HepG2 (cell line): ENCODE measurements at regions not wholly inside any gene's neighbourhood (a gene's known extent, or its start where the extent isn't known, plus 50 kb on each side); places are given as distances from the start of the nearest gene placed in this dataset.

Experiments used
- ATAC-seq: fragments of 200-7000 bp; cut with Tn5 transposase; 3 replicates; pipeline ENCODE4 v1.9.1; 2020; ENCODE audit warnings: mild to moderate bottlenecking, moderate library complexity
- BruUV-seq: library from RNA; stranded (reverse); fragments of 400-500 nt; replicated peaks from 2 replicates; lab custom pipeline; 2021; lab: Mats Ljungman, UMichigan
- CTCF ChIA-PET: fragments of 300-600 bp; formaldehyde crosslinking; extraction: SDS; loops from one replicate; lab custom pipeline; 2021; ENCODE audit warnings: low total read pairs, inconsistent platforms, low intra/inter-chr PET ratio; lab: Yijun Ruan, JAX
- POLR2A ChIA-PET: fragments of 350-600 bp; sonication (Branson Sonifier 250); formaldehyde crosslinking; loops from one replicate; lab custom pipeline; 2020; ENCODE audit warnings: antibody characterized with exemption, inconsistent platforms; lab: Yijun Ruan, JAX
- DNase-seq: peaks from one replicate; pipeline ENCODE4 v3.0.0-alpha.2; 2015; ENCODE audit warnings: low spot score
- FAIRE-seq: peaks from 3 replicates; lab custom pipeline; 2011; peaks lifted over from hg19 to GRCh38; lab: Jason Lieb, UNC
- H2AFZ ChIP-seq: one replicate; pipeline ENCODE4 v1.6.1; 2011; ENCODE audit warnings: low read length, inconsistent platforms
- H3K27ac ChIP-seq: fragments of 300-600 bp; 3 replicates; pipeline ENCODE4 v1.8.0; 2011; ENCODE audit warnings: mixed run types, mild to moderate bottlenecking, mixed read lengths, low read length, inconsistent platforms; ENCODE audit not compliant: insufficient read depth; ENCODE audit errors: extremely low read length
- H3K27me3 ChIP-seq, 2 experiments: fragments of 200-600 bp in 1 of 2; 2 replicates in 1 of 2; 3 replicates in 1 of 2; pipeline versions ENCODE4 v1.6.0 to v1.8.0; 2011; ENCODE audit warnings: low read length in 2 of 2, mild to moderate bottlenecking in 2 of 2, moderate library complexity in 2 of 2, inconsistent platforms in 1 of 2; ENCODE audit not compliant: insufficient read depth in 2 of 2, control insufficient read depth in 1 of 2
- H3K36me3 ChIP-seq, 2 experiments: fragments of 200-600 bp in 1 of 2; replicated peaks in 1 of 2; 2 replicates in 1 of 2; 3 replicates in 1 of 2; pipeline versions ENCODE4 v1.5.1 to v1.8.0; 2011; ENCODE audit warnings: low read length in 2 of 2, inconsistent platforms in 1 of 2; ENCODE audit not compliant: insufficient read depth in 2 of 2, control insufficient read depth in 1 of 2
- H3K4me1 ChIP-seq: 2 replicates; pipeline ENCODE4 v1.5.1; 2012; ENCODE audit warnings: low read length, inconsistent platforms; ENCODE audit not compliant: insufficient read depth
- H3K4me2 ChIP-seq: 2 replicates; pipeline ENCODE4 v1.6.0; 2011; ENCODE audit warnings: low read depth, low read length, inconsistent platforms
- H3K4me3 ChIP-seq, 3 experiments: fragments of 200-600 bp in 1 of 3; sonication (generic), shearing (Covaris generic) in 1 of 3; replicated peaks in 1 of 3; 2 replicates each; pipeline ENCODE4 v1.5.1; 2011 to 2016; ENCODE audit warnings: low read length in 3 of 3, inconsistent platforms in 2 of 3, low read depth in 2 of 3, mild to moderate bottlenecking in 2 of 3, control low read depth in 1 of 3, mixed read lengths in 1 of 3; ENCODE audit not compliant: insufficient read depth in 1 of 3
- H3K79me2 ChIP-seq: one replicate; pipeline ENCODE4 v1.6.1; 2011; ENCODE audit warnings: low read length, inconsistent platforms; ENCODE audit not compliant: insufficient read depth
- H3K9ac ChIP-seq: 2 replicates; pipeline ENCODE4 v1.6.0; 2011; ENCODE audit warnings: mild to moderate bottlenecking, low read depth, low read length, inconsistent platforms; ENCODE audit not compliant: insufficient read depth
- H3K9me3 ChIP-seq: 2 replicates; pipeline ENCODE4 v1.5.1; 2012; ENCODE audit warnings: mild to moderate bottlenecking, low read length
- H4K20me1 ChIP-seq: 2 replicates; pipeline ENCODE4 v1.6.0; 2011; ENCODE audit warnings: inconsistent platforms, mild to moderate bottlenecking, low read length, moderate library complexity; ENCODE audit not compliant: insufficient read depth
- KLF12 ChIP-seq: sonication (generic); formaldehyde crosslinking; IDR thresholded peaks from 2 replicates; pipeline ENCODE4 v1.4.0; 2020; ENCODE audit warnings: missing genetic modification reagents, borderline replicate concordance
- ZFP1 ChIP-seq: IDR thresholded peaks from 2 replicates; pipeline ENCODE4 v1.6.1; 2016
- ZNF20 ChIP-seq: sonication (generic); formaldehyde crosslinking; IDR thresholded peaks from 2 replicates; pipeline ENCODE4 v1.4.0; 2020; ENCODE audit warnings: mild to moderate bottlenecking, moderate library complexity, missing genetic modification reagents
- ZNF768 ChIP-seq: sonication (generic); formaldehyde crosslinking; IDR thresholded peaks from 2 replicates; pipeline ENCODE4 v1.4.0; 2020; ENCODE audit warnings: missing genetic modification reagents
- WGBS: methylation state at CpG from one replicate; pipeline ENCODE4 v1.1.6; 2017; ENCODE audit warnings: low lambda C conversion rate; 5-methylcytosine and 5-hydroxymethylcytosine counted together
- in situ Hi-C: cut with HindIII; loops from 2 replicates; pipeline ENCODE4 v1.10.0; 2017; ENCODE audit warnings: low pct_unique_long_range_greater_than_20kb; ENCODE audit not compliant: extremely low pct_ligation_motif_present
- intact Hi-C: fragments of 100-400 bp; cut with micrococcal nuclease; formaldehyde crosslinking; loops from one replicate; pipeline ENCODE4 v1.10.0; 2022; ENCODE audit not compliant: unreplicated experiment
- TF ChIP-seq, protein P1 (sequence below): sonication (generic); formaldehyde crosslinking; IDR thresholded peaks from 2 replicates; pipeline ENCODE4 v1.4.0; 2020; ENCODE audit warnings: mild to moderate bottlenecking, low read depth, missing genetic modification reagents
- TF ChIP-seq, protein P2 (sequence below): IDR thresholded peaks from 2 replicates; pipeline ENCODE4 v1.6.1; 2016; ENCODE audit warnings: low read depth
- TF ChIP-seq, protein P3 (sequence below): sonication (generic); formaldehyde crosslinking; IDR thresholded peaks from 2 replicates; pipeline ENCODE4 v1.5.1; 2020; ENCODE audit warnings: mild to moderate bottlenecking, missing genetic modification reagents, borderline replicate concordance
- TF ChIP-seq, protein P4 (sequence below): sonication (generic); formaldehyde crosslinking; IDR thresholded peaks from 2 replicates; pipeline ENCODE4 v1.9.0; 2021; ENCODE audit warnings: missing genetic modification reagents, mild to moderate bottlenecking, borderline replicate concordance
- TF ChIP-seq, protein P5 (sequence below): sonication (generic); formaldehyde crosslinking; IDR thresholded peaks from 2 replicates; pipeline ENCODE4 v1.5.1; 2020; ENCODE audit warnings: missing genetic modification reagents, mild to moderate bottlenecking, borderline replicate concordance

DNA sequence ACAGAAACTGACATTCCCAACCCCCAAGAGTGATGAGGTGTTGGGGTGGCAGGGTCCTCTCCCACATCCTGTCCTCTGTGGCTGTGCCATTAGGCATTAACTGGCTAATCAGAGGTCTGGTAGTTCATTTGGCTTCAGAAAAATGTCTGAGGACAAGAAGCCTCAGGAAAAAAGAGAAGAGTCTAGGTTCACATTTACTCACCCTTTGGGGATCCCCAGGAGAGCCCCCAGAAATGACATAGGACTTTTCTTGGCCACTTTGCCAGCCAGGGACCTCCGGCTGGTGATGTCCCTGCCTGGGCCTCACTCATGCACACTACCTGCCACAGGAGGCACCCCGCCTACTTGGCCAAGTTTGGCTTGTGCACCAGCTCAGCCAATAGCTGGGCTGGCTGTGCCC is 173.0 kb downstream of the RBM46 start:
- no peaks in the 10 kb centered on the region for H3K4me1 ChIP-seq
- H3K79me2 ChIP-seq: no peaks in the 10 kb centered on the region
- ChIA-PET POLR2A (no interaction called here), CTCF (no interaction called here)
- no peaks in the 10 kb centered on the region for H3K36me3 ChIP-seq
- H2AFZ ChIP-seq: no peak overlapping the region
- ATAC-seq: no peak
- FAIRE-seq: no peak
- H3K9ac ChIP-seq: no peak overlapping the region
- DNase-seq: no peak
- WGBS: 0% methylated on average over 1 of the region's 2 CpGs
- no TSS peak for BruUV-seq
- H3K9me3 ChIP-seq: no peaks in the 10 kb centered on the region
- in situ Hi-C loops (no loop called here), intact Hi-C loops (no loop called here)
- no peak overlapping the region for H3K4me2 ChIP-seq
- H4K20me1 ChIP-seq: no peaks in the 10 kb centered on the region
- no peak overlapping the region for H3K4me3 ChIP-seq
- no peaks in the 10 kb centered on the region; a peak in 1 of 5 replicates for H3K27me3 ChIP-seq
- no peak overlapping the region for H3K27ac ChIP-seq
- TF ChIP-seq, protein P1, sequence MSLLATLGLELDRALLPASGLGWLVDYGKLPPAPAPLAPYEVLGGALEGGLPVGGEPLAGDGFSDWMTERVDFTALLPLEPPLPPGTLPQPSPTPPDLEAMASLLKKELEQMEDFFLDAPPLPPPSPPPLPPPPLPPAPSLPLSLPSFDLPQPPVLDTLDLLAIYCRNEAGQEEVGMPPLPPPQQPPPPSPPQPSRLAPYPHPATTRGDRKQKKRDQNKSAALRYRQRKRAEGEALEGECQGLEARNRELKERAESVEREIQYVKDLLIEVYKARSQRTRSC (CRISPR knock-in tag): no peak
- TF ChIP-seq, protein P2, sequence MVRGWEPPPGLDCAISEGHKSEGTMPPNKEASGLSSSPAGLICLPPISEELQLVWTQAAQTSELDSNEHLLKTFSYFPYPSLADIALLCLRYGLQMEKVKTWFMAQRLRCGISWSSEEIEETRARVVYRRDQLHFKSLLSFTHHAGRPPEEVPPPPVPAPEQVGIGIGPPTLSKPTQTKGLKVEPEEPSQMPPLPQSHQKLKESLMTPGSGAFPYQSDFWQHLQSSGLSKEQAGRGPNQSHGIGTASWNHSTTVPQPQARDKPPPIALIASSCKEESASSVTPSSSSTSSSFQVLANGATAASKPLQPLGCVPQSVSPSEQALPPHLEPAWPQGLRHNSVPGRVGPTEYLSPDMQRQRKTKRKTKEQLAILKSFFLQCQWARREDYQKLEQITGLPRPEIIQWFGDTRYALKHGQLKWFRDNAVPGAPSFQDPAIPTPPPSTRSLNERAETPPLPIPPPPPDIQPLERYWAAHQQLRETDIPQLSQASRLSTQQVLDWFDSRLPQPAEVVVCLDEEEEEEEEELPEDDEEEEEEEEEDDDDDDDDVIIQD (CRISPR knock-in tag): no peak
- TF ChIP-seq ZNF20 (CRISPR knock-in tag) (no peak), KLF12 (no peak), ZFP1 (CRISPR knock-in tag) (no peak), ZNF768 (CRISPR knock-in tag) (no peak)
- TF ChIP-seq, protein P3, sequence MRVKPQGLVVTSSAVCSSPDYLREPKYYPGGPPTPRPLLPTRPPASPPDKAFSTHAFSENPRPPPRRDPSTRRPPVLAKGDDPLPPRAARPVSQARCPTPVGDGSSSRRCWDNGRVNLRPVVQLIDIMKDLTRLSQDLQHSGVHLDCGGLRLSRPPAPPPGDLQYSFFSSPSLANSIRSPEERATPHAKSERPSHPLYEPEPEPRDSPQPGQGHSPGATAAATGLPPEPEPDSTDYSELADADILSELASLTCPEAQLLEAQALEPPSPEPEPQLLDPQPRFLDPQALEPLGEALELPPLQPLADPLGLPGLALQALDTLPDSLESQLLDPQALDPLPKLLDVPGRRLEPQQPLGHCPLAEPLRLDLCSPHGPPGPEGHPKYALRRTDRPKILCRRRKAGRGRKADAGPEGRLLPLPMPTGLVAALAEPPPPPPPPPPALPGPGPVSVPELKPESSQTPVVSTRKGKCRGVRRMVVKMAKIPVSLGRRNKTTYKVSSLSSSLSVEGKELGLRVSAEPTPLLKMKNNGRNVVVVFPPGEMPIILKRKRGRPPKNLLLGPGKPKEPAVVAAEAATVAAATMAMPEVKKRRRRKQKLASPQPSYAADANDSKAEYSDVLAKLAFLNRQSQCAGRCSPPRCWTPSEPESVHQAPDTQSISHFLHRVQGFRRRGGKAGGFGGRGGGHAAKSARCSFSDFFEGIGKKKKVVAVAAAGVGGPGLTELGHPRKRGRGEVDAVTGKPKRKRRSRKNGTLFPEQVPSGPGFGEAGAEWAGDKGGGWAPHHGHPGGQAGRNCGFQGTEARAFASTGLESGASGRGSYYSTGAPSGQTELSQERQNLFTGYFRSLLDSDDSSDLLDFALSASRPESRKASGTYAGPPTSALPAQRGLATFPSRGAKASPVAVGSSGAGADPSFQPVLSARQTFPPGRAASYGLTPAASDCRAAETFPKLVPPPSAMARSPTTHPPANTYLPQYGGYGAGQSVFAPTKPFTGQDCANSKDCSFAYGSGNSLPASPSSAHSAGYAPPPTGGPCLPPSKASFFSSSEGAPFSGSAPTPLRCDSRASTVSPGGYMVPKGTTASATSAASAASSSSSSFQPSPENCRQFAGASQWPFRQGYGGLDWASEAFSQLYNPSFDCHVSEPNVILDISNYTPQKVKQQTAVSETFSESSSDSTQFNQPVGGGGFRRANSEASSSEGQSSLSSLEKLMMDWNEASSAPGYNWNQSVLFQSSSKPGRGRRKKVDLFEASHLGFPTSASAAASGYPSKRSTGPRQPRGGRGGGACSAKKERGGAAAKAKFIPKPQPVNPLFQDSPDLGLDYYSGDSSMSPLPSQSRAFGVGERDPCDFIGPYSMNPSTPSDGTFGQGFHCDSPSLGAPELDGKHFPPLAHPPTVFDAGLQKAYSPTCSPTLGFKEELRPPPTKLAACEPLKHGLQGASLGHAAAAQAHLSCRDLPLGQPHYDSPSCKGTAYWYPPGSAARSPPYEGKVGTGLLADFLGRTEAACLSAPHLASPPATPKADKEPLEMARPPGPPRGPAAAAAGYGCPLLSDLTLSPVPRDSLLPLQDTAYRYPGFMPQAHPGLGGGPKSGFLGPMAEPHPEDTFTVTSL (CRISPR knock-in tag): no peak
- TF ChIP-seq, protein P4, sequence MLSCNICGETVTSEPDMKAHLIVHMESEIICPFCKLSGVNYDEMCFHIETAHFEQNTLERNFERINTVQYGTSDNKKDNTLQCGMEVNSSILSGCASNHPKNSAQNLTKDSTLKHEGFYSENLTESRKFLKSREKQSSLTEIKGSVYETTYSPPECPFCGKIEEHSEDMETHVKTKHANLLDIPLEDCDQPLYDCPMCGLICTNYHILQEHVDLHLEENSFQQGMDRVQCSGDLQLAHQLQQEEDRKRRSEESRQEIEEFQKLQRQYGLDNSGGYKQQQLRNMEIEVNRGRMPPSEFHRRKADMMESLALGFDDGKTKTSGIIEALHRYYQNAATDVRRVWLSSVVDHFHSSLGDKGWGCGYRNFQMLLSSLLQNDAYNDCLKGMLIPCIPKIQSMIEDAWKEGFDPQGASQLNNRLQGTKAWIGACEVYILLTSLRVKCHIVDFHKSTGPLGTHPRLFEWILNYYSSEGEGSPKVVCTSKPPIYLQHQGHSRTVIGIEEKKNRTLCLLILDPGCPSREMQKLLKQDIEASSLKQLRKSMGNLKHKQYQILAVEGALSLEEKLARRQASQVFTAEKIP (CRISPR knock-in tag): no peak
- TF ChIP-seq, protein P5, sequence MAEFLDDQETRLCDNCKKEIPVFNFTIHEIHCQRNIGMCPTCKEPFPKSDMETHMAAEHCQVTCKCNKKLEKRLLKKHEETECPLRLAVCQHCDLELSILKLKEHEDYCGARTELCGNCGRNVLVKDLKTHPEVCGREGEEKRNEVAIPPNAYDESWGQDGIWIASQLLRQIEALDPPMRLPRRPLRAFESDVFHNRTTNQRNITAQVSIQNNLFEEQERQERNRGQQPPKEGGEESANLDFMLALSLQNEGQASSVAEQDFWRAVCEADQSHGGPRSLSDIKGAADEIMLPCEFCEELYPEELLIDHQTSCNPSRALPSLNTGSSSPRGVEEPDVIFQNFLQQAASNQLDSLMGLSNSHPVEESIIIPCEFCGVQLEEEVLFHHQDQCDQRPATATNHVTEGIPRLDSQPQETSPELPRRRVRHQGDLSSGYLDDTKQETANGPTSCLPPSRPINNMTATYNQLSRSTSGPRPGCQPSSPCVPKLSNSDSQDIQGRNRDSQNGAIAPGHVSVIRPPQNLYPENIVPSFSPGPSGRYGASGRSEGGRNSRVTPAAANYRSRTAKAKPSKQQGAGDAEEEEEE (CRISPR knock-in tag): no peak
